GM12878 (cell line): ENCODE measurements at regions not wholly inside any gene's neighbourhood (a gene's known extent, or its start where the extent isn't known, plus 50 kb on each side); places are given as distances from the start of the nearest gene placed in this dataset.

ENCODE experiments used
- ATF3 ChIP-seq: IDR thresholded peaks from 2 replicates; pipeline ENCODE4 v1.6.1; 2011; ENCODE audit warnings: low read depth, mild to moderate bottlenecking, low read length, moderate library complexity, borderline replicate concordance; ENCODE audit errors: extremely low read depth
- CTCF ChIP-seq, 3 experiments: IDR thresholded peaks in 2 of 3; conservative IDR thresholded peaks in 1 of 3; 2 replicates each; pipeline ENCODE4 v1.5.1; 2011; ENCODE audit warnings: low read depth in 3 of 3, low read length in 3 of 3, mild to moderate bottlenecking in 3 of 3, control low read depth in 2 of 3, moderate library complexity in 2 of 3, inconsistent platforms in 1 of 3, mixed read lengths in 1 of 3; ENCODE audit not compliant: control insufficient read depth in 2 of 3, insufficient read depth in 1 of 3; ENCODE audit errors: extremely low read depth in 1 of 3
- POLR2AphosphoS5 ChIP-seq: IDR thresholded peaks from 2 replicates; pipeline ENCODE4 v1.6.1; 2011; ENCODE audit warnings: mild to moderate bottlenecking, low read length, inconsistent platforms
- STAT1 ChIP-seq: fragments of 450-650 bp; conservative IDR thresholded peaks from 2 replicates; pipeline ENCODE4 v1.6.1; 2014; ENCODE audit warnings: antibody characterized with exemption, mild to moderate bottlenecking

GRCh38 chr7:85292908-85293576, 106.2 kb upstream of the SEMA3D start:
- TF ChIP-seq POLR2AphosphoS5, result no peak
- TF ChIP-seq CTCF (IDR thresholded peaks at IDR 0.05 in 2 of 3, conservative IDR thresholded peaks at IDR 0.05 in 1 of 3; ENCODE audit: control insufficient read depth in 2 of 3, extremely low read depth in 1 of 3, insufficient read depth in 1 of 3, low read depth in 3 of 3, low read length in 3 of 3), result no peak
- TF ChIP-seq ATF3, result no peak
- TF ChIP-seq STAT1, result no peak
